IPS-NIHi7 (cell line): ENCODE measurements at regions not wholly inside any gene's neighbourhood (a gene's known extent, or its start where the extent isn't known, plus 50 kb on each side); places are given as distances from the start of the nearest gene placed in this dataset.
"Not testable (repeated sequence)": the region's sequence is repeated elsewhere in the genome, so short reads cannot be mapped to it uniquely, and the experiment has no call there.

Experiments used
- DNase-seq: peaks from one replicate; pipeline ENCODE4 v3.0.0; 2012; ENCODE audit warnings: mixed read lengths; ENCODE audit errors: extremely low spot score

GRCh38 chr4:129254126-129254525 lies 158.2 kb downstream of the C4orf33 start:
- no peak for DNase-seq

- no peak for DNase-seq
Observed at GRCh38 chr4:129254526-129254925, 158.6 kb downstream of the C4orf33 start.

GRCh38 chr4:129261584-129261983 lies 165.6 kb downstream of the C4orf33 start:
- DNase-seq = no peak

DNA sequence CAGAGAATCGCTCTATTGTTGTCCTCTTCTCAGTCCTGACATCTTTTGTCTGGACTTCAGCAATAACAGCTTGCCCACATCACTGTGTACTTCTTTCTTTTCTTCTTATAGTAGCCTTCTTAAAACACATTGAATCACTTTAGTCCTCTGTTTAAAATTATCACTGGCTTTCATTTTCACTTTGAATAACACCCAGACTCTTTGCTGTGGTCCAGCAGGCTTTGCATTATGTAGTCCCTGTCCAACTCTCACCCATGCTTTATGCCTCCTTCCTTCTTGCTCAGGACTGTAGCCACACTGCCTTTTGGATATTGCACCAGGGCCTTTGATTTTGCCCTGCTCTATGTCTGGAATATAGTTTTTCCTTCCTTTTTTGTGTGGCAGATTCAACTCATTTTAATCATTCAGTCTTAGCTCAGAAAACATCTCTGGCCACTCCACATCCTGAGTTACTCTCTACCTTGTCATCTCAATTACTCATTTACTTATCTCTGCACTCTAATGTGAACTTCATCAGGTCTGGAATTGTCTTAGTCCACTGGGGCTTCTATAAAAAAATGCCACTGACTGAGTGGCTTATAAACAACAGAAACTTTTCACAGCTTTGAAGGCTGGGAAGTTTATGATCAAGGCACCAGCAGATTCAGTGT lies 168.2 kb downstream of the C4orf33 start:
- no peak for DNase-seq

GRCh38 chr4:129278868-129279267 lies 182.9 kb downstream of the C4orf33 start:
- no peak for DNase-seq

DNA sequence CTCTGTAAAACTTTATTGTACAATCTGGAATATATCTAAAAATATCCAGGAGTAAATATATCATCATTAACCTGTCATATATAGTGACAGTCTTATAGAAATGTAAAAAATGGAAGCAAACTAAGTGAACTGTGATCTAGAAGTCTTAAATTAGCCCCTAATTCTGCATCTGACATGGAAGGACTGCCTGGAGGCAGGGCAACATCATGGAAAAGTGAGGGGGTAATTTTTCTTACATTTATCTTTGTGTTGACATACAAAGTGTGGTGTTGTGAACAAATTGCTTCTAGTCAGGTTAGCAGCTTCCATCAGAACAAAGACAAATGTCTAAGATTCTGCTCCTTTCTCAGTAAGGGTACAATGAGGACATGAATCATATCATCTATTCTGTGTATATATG lies 186.3 kb downstream of the C4orf33 start:
- DNase-seq = no peak

DNA sequence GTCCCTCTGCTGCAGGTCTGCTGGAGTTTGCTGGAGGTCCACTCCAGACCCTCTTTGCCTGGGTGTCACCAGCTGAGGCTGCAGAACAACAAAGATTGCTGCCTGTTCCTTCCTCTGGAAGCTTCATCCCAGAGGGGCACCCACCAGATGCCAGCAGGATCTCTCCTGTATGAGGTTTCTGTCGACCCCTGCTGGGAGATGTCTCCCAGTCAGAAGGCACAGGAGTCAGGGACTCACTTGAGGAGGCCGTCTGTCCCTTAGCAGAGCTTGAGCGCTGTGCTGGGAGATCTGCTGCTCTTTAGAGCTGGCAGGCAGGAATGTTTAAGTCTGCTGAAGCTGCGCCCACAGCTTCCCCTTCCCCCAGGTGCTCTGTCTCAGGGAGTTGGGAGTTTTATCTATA lies 196.2 kb downstream of the C4orf33 start:
- DNase-seq = not testable (repeated sequence)

DNA sequence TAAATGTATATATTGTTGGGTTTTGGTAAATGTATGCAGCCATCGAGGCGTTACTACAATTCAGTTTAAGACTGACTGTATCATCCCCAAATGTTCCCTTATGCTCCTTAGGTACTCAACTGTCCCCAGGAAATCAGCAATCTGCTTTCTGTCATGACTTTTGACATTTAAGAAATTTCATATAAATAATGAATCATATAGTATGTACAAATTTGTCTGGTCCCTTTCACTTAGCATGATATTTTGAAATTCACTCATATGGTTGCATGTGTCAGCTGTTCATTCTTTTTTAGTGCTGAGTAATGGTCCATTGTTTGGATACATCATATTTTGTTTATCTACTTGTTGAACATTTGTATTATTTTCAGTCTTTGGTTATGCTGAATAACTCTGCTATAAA lies 218.8 kb downstream of the C4orf33 start:
- no peak for DNase-seq

GRCh38 chr4:129322920-129323319 lies 227.0 kb downstream of the C4orf33 start:
- DNase-seq = peak; percentile 10

DNA sequence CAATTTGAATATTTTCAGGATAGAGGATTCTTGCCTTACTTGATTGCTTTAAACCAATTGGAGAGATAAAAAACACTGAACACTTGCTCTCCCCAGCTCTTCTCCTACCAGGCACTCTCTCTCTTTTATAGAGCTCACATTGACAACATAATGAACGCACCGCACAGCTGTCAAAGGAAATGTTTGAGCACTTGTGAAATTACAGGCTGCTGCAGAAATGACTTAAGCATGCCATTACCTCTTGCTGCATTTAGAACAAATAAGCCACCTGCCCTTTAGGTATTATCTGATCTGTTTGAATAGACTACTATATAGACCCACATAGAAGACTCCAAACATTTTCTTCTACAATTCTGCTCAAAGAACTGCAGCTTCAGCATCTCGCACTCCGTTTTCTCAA lies 227.7 kb downstream of the C4orf33 start:
- DNase-seq = no peak

DNA sequence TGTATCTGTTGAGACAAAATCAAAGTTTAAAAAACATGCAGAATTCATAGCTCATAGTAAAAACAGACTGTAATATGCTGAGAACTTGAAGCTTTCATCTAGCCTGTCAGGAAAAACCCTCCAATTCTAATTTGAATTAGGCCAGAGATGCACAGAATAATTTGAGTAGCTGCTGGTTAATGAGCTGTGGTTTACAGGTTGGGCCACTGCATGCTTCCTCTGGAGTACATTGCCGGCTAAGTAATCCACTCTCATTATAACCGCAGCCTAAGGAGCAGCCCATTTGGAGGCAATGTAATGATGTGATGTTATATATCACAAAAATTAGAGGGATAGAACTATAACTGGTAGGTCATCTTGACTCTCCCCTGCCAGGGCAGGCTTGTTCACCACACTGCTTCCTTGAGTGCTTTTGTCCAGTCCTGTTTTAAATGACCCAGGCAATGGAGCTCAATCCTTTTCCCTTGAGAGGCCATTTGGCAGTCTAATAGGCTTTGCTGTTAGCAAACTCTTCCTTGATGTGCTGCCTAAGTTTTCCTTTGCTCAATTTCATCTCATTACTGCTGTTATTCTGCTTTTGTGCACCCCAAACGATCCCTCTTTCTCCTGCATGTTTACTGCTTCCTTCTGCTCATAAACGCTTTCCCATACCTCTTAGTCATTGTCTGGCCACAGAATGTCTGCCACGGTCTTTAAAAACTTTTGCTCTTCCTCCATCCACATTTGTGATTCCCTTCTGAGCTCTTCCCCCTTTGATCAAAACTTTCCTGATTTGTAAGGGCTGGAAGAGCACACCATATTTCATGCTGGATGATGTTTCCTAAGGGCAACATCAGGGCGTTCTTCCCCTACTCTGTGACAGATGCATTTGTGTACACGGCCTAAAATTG lies 230.9 kb downstream of the C4orf33 start:
- DNase-seq = no peak

DNA sequence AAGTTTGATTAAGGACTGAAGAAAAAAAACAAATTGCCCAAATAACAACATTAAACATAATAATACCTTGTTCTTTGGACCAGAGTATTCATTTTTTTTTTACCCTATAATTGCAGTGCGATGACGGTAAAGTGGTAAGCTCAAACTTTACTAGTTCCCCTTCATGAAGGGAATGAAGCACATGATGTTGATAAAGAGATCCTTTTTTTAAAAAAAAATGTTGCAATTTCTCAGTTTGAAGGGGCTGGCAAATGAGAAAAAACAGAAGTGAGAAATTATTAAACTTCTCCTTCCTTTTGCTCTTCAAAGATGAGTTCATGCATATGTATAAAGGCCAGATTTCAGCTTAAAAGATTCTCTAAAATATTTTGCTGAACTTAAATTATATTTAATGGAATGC lies 231.7 kb downstream of the C4orf33 start:
- DNase-seq = no peak

DNA sequence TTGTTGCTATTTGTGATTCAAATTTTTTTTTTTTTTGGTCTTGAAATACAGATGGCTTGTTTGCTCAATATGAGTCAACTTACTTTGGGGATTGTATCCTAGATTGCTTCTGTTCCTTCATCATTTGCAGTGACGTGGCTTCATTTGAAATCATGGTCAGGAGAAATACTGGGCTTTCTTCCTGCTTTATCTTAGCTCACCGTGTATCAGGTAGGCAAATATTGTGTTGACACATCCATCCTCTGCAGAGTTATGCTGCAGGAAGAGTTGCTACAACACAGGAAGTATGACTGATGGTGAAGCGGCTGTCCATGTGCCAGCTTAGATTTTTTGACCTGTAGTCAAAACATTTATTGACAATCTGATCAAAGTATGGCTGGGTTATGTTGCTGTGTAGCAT lies 232.2 kb downstream of the C4orf33 start:
- no peak for DNase-seq

DNA sequence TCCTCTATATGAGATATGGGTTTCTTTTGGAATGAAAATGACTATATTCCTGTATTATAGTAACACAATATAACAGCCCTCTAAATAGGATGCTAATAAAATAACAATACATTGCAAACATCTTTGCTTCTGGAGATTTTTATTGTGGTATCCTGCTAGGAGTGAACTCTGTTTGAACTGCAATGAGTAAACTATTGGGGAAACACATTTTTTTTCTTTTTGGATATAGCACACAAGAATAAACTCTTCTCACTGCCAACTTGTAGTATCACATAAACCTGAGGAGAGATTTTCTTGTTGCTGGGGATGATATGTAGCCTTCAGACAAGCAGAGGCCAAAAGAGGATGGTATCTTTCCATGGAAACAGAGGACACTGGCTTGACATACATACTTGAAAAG lies 238.2 kb downstream of the C4orf33 start:
- no peak for DNase-seq

- no peak for DNase-seq
Observed at GRCh38 chr4:129335276-129335675, 239.3 kb downstream of the C4orf33 start.

DNA sequence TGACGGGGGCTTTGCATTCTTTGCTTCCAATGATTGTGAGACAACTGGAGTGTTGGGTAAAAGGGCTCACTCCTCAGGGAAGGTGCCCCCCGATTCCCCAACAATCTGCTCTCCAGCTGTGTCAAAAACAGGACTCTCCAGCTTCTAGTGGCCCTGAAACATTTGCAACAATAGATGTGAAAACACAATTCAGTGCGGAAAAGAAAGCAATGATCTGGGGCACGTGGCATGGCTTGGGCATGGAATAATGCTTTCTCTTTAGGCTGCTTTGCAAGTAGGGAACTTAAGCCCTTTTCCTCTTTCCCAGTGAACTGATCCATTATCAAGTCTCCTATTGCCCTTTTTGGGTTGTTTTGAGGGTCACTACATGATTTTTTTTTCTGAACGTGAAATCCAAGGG lies 239.9 kb downstream of the C4orf33 start:
- no peak for DNase-seq

- DNase-seq = no peak
Observed at GRCh38 chr4:129336457-129337227, 240.7 kb downstream of the C4orf33 start.

- DNase-seq = no peak
Observed at GRCh38 chr4:129337228-129337620, 241.3 kb downstream of the C4orf33 start.

- DNase-seq = no peak
Observed at GRCh38 chr4:129342819-129343408, 247.0 kb downstream of the C4orf33 start.

DNA sequence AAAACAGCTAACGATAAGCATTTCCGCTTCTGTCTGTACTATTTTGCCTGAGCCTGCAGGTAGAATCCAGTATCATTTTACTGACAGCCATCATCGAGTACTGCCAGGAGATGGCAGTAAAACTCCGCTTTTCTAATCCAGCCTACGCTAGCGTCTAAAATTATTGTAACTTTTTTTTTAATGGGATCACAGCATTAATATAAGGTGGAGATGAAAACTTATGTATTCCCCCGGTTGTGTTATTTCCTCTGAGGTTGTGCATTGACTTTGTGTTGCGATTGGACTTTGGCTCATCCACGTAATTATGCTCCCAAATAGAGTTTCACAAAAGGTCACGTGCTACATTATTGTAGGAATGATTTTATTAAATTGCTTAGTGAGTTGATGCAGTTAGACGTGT lies 248.1 kb downstream of the C4orf33 start:
- peak; percentile 37 for DNase-seq

DNA sequence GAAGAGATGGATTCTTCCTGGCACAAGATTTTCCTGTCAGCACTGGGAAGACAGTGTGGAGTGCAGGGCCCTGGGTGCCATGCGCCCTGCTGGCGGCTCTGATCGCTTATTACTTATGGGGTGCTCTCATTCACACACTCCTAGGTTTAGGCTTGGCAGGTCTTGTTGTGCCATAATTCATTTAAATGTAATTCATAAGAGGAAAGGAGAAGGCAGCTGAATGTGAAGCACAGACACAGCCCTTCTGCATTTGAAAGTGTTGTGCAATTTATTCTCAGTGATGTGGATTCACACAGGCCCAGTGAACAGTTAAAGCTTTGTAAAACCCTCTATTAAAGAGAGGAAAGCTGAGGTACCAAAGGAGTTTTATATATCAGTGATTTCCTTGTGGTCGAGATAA lies 249.7 kb downstream of the C4orf33 start:
- no peak for DNase-seq

- no peak for DNase-seq
Observed at GRCh38 chr4:129346036-129346435, 250.1 kb downstream of the C4orf33 start.
